Mesendoderm (in vitro differentiated cells): ENCODE measurements at regions not wholly inside any gene's neighbourhood (a gene's known extent, or its start where the extent isn't known, plus 50 kb on each side); places are given as distances from the start of the nearest gene placed in this dataset.
"Not testable (repeated sequence)": the region's sequence is repeated elsewhere in the genome, so short reads cannot be mapped to it uniquely, and the experiment has no call there.

ENCODE experiments used
- DNase-seq: peaks from one replicate; pipeline ENCODE4 v3.0.0; 2013
- H2AK5ac ChIP-seq: 2 replicates; pipeline ENCODE4 v1.6.1; 2013; ENCODE audit warnings: low read length, inconsistent platforms
- H2BK120ac ChIP-seq: 2 replicates; pipeline ENCODE4 v1.6.1; 2013; ENCODE audit warnings: low read depth, mild to moderate bottlenecking, low read length, moderate library complexity, mixed read lengths
- H2BK15ac ChIP-seq: replicated peaks from 2 replicates; pipeline ENCODE4 v1.6.1; 2013; ENCODE audit warnings: low read depth, mild to moderate bottlenecking, moderate library complexity
- H2BK5ac ChIP-seq: 2 replicates; pipeline ENCODE4 v1.6.1; 2013; ENCODE audit warnings: low read length, inconsistent platforms
- H3K18ac ChIP-seq: 2 replicates; pipeline ENCODE4 v1.6.1; 2013; ENCODE audit warnings: mild to moderate bottlenecking, low read length, mixed read lengths
- H3K23ac ChIP-seq: one replicate; pipeline ENCODE4 v1.6.1; 2013; ENCODE audit warnings: low read length
- H3K27ac ChIP-seq: 2 replicates; pipeline ENCODE4 v1.5.1; 2013; ENCODE audit warnings: low read depth, mild to moderate bottlenecking, inconsistent platforms, low read length, moderate library complexity
- H3K27me3 ChIP-seq: 2 replicates; pipeline ENCODE4 v1.6.1; 2013; ENCODE audit warnings: low read length, control low read depth, mild to moderate bottlenecking, inconsistent platforms; ENCODE audit not compliant: insufficient read depth, poor library complexity
- H3K36me3 ChIP-seq: 2 replicates; pipeline ENCODE4 v1.6.1; 2013; ENCODE audit warnings: low read length, inconsistent platforms; ENCODE audit not compliant: control insufficient read depth, insufficient read depth
- H3K4ac ChIP-seq: one replicate; pipeline ENCODE4 v1.6.1; 2013; ENCODE audit warnings: low read depth, mild to moderate bottlenecking, low read length, moderate library complexity
- H3K4me1 ChIP-seq: 2 replicates; pipeline ENCODE4 v1.6.1; 2013; ENCODE audit warnings: low read depth, low read length, inconsistent platforms; ENCODE audit not compliant: control insufficient read depth
- H3K4me2 ChIP-seq: 2 replicates; pipeline ENCODE4 v1.6.1; 2013; ENCODE audit warnings: low read length
- H3K4me3 ChIP-seq: 2 replicates; pipeline ENCODE4 v1.5.1; 2013; ENCODE audit warnings: mild to moderate bottlenecking, low read length
- H3K56ac ChIP-seq: one replicate; pipeline ENCODE4 v1.6.1; 2013; ENCODE audit warnings: low read length
- H3K79me1 ChIP-seq: 2 replicates; pipeline ENCODE4 v1.6.1; 2013; ENCODE audit warnings: low read length, inconsistent platforms
- H3K79me2 ChIP-seq: 2 replicates; pipeline ENCODE4 v1.6.1; 2013; ENCODE audit warnings: mild to moderate bottlenecking, low read length; ENCODE audit not compliant: control insufficient read depth, insufficient read depth
- H3K9ac ChIP-seq: 2 replicates; pipeline ENCODE4 v1.6.1; 2013; ENCODE audit warnings: low read length, inconsistent platforms
- H4K5ac ChIP-seq: one replicate; pipeline ENCODE4 v1.6.1; 2013; ENCODE audit warnings: low read length
- H4K8ac ChIP-seq: one replicate; pipeline ENCODE4 v1.6.1; 2013; ENCODE audit warnings: low read depth, mild to moderate bottlenecking, control low read depth, low read length, moderate library complexity
- WGBS: extraction: QIAGEN DNeasy Blood & Tissue Kit; methylation state at CpG from one replicate; pipeline ENCODE4 v1.1.7; 2013; ENCODE audit warnings: low lambda C conversion rate, missing lambda C conversion rate; ENCODE audit not compliant: insufficient coverage; ENCODE audit errors: extremely low coverage; 5-methylcytosine and 5-hydroxymethylcytosine counted together

DNA sequence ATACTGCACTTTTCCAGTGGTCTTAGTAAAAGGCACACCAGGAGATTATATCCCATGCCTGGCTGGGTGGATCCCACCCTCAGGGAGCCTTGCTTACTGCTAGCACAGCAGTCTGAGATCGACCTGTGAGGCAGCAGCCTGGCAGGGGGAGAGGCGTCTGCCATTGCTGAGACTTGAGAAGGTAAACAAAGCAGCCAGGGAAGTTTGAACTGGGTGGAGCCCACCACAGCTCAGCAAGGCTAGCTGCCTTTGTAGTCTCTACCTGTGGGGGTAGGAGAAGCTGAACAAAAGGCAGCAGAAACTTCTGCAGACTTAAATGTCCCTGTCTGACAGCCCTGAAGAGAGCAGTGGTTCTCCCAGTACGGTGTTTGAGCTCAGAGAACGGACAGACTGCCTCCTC lies 219.3 kb upstream of the GNAI1 start:
- H2BK15ac ChIP-seq, H3K4me1 ChIP-seq, DNase-seq, H3K4ac ChIP-seq, H3K27me3 ChIP-seq, H3K36me3 ChIP-seq, H2AK5ac ChIP-seq, H3K27ac ChIP-seq, H4K5ac ChIP-seq, H3K4me3 ChIP-seq, H3K56ac ChIP-seq, H3K9ac ChIP-seq, H3K23ac ChIP-seq, H3K18ac ChIP-seq, H2BK120ac ChIP-seq, H3K79me2 ChIP-seq, H2BK5ac ChIP-seq, H4K8ac ChIP-seq, H3K4me2 ChIP-seq, H3K79me1 ChIP-seq: not testable (repeated sequence)
- no CpG with 5 or more reads among the region's 4 CpGs for whole genome bisulfite sequencing

DNA sequence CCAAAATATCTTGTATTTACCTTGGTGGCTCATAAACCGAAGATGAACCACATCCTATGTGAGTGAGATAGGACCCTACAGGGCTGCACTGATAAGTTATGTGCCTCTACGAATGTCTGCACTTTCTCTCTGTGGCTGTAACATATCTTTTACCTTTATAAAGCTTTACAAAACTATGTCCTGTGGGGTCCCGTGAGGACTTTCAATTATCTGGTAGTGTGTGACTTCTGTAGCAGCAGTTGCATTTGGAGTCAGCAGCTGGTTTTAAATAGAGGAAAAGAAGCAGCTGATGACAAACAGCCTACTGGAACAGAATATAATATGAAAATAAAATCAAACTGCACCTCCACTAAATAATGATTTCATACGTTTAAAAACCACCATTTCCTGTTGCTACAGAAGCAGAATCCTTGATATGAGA lies 222.4 kb upstream of the GNAI1 start:
- no peaks in the 10 kb centered on the region for H3K79me1 ChIP-seq
- no peak overlapping the region for H4K5ac ChIP-seq
- H3K18ac ChIP-seq: no peak overlapping the region
- H3K4ac ChIP-seq: no peak overlapping the region
- H2BK15ac ChIP-seq: no peak overlapping the region
- H3K56ac ChIP-seq: no peak overlapping the region
- H4K8ac ChIP-seq: no peak overlapping the region
- H3K4me1 ChIP-seq: no peaks in the 10 kb centered on the region
- no peak overlapping the region for H3K23ac ChIP-seq
- WGBS: no CpG with 5 or more reads among the region's 4 CpGs
- H2AK5ac ChIP-seq: no peak overlapping the region
- no peak overlapping the region for H2BK5ac ChIP-seq
- no peak overlapping the region for H3K4me3 ChIP-seq
- no peaks in the 10 kb centered on the region for H3K27me3 ChIP-seq
- H3K4me2 ChIP-seq: no peak overlapping the region
- H3K9ac ChIP-seq: no peak overlapping the region
- no peak for DNase-seq
- H3K36me3 ChIP-seq: no peaks in the 10 kb centered on the region
- H3K27ac ChIP-seq: no peak overlapping the region
- no peak overlapping the region for H2BK120ac ChIP-seq
- H3K79me2 ChIP-seq: no peaks in the 10 kb centered on the region

DNA sequence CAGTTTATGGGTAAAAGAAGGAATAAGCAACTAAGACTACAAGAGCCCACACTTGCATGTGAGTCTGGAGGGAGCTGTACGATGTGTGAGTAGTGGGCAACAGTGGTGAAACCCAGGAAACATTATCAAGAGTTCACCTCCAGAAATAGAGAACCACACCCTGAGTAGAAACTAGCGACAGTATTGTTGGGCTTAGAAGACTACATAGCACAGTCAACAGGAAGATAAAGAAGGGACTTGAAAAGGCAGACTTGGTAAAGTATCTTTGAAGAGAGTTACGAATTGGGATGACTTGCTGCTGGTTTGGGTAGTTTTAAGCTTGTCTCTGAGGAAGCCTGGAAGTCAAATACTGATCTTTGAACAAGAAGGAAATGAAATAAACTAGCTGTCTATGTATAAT lies 223.2 kb upstream of the GNAI1 start:
- H3K79me1 ChIP-seq: no peaks in the 10 kb centered on the region
- H4K5ac ChIP-seq: no peak overlapping the region
- H2AK5ac ChIP-seq: no peak overlapping the region
- no peak overlapping the region for H3K4me2 ChIP-seq
- H3K9ac ChIP-seq: no peak overlapping the region
- WGBS: no CpG with 5 or more reads among the region's 3 CpGs
- no peaks in the 10 kb centered on the region for H3K36me3 ChIP-seq
- no peak overlapping the region for H3K27ac ChIP-seq
- no peaks in the 10 kb centered on the region for H3K27me3 ChIP-seq
- H3K4me1 ChIP-seq: no peaks in the 10 kb centered on the region
- H4K8ac ChIP-seq: no peak overlapping the region
- no peak overlapping the region for H3K23ac ChIP-seq
- H3K79me2 ChIP-seq: no peaks in the 10 kb centered on the region
- H2BK120ac ChIP-seq: no peak overlapping the region
- no peak for DNase-seq
- no peak overlapping the region for H3K56ac ChIP-seq
- no peak overlapping the region for H2BK15ac ChIP-seq
- H3K4me3 ChIP-seq: no peak overlapping the region
- H3K18ac ChIP-seq: no peak overlapping the region
- H2BK5ac ChIP-seq: no peak overlapping the region
- no peak overlapping the region for H3K4ac ChIP-seq

DNA sequence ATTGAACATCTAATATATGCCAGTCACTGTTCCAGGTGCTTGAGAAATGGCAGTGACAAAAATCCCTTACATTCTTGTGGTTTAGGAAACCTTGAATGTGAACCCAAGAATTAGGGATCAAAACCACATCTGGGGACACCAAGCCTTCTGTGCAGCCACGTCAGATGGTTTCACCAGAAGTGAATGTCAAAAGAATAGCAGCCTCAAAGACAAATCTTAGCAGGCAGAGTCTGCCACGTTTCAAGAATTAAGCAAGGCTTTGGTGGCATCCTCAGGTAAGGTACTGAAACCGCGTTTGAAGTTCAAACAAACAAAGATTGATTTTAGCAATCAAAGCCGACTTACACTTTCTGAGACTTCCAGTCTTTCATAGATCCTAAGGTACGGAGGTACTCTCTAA lies 225.5 kb upstream of the GNAI1 start:
- no peaks in the 10 kb centered on the region for H3K4me1 ChIP-seq
- H3K18ac ChIP-seq: no peak overlapping the region
- H3K36me3 ChIP-seq: no peaks in the 10 kb centered on the region
- H2BK5ac ChIP-seq: no peak overlapping the region
- no peak overlapping the region for H2BK15ac ChIP-seq
- no peak overlapping the region for H3K4me3 ChIP-seq
- no peak overlapping the region for H3K27ac ChIP-seq
- H3K9ac ChIP-seq: no peak overlapping the region
- H2AK5ac ChIP-seq: no peak overlapping the region
- H3K79me2 ChIP-seq: no peaks in the 10 kb centered on the region
- H3K79me1 ChIP-seq: no peaks in the 10 kb centered on the region
- no peak overlapping the region for H3K23ac ChIP-seq
- H3K4me2 ChIP-seq: no peak overlapping the region
- no CpG with 5 or more reads among the region's 6 CpGs for WGBS
- H4K8ac ChIP-seq: no peak overlapping the region
- H3K56ac ChIP-seq: no peak overlapping the region
- H3K27me3 ChIP-seq: no peaks in the 10 kb centered on the region
- DNase-seq: no peak
- H2BK120ac ChIP-seq: no peak overlapping the region
- no peak overlapping the region for H4K5ac ChIP-seq
- no peak overlapping the region for H3K4ac ChIP-seq

DNA sequence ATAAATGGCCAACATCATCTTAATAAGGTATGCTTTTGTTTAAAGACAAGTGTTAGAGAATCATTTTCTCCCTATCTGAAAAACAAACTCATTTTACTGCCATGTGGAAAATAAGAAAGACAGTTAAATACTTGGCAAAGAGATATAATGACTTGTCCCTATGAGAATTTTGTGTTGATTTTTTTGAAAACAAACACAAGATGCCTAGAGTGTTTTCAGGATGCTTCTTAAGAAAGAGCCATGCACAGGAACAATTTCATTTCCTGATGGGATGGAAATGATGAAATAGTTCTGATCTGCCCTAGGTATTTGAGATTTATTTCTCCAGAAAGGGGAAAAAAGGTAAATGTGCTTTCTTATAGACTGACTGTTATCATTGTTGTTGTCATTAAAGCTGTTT lies 237.5 kb upstream of the GNAI1 start:
- Histone ChIP-seq H3K27me3 (no peaks in the 10 kb centered on the region), H3K18ac (no peak overlapping the region), H3K4me2 (no peak overlapping the region), H2BK5ac (no peak overlapping the region), H2AK5ac (no peak overlapping the region), H3K36me3 (no peaks in the 10 kb centered on the region), H3K27ac (no peak overlapping the region), H3K9ac (no peak overlapping the region), H2BK120ac (no peak overlapping the region), H2BK15ac (no peak overlapping the region), H3K4me3 (no peak overlapping the region), H3K4ac (no peak overlapping the region), H4K5ac (no peak overlapping the region), H4K8ac (no peak overlapping the region), H3K79me1 (no peaks in the 10 kb centered on the region), H3K4me1 (no peaks in the 10 kb centered on the region), H3K79me2 (no peaks in the 10 kb centered on the region), H3K56ac (no peak overlapping the region), H3K23ac (no peak overlapping the region)
- no peak for DNase-seq

DNA sequence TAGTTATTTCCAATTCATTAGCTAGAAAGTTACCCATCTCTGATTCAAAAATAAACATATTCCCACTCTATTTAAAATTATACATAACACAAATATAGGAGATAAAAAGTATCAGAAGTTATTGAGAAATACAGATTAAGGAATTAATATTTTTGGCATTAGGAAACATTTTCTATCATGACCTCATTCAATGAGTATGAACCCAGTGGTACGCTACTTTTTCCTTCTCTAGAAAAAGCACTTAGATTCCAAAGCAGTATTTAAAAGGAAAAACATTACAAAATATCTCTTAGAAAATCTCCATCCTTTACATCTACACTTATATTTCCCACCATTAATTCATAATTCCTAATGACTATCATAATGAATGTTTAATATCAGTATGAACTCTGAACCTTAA lies 240.6 kb upstream of the GNAI1 start:
- Histone ChIP-seq H3K4me2 (no peak overlapping the region), H3K27me3 (no peaks in the 10 kb centered on the region), H3K4me1 (no peaks in the 10 kb centered on the region), H3K18ac (no peak overlapping the region), H3K23ac (no peak overlapping the region), H3K4me3 (no peak overlapping the region), H2BK15ac (no peak overlapping the region), H3K4ac (no peak overlapping the region), H3K79me1 (no peaks in the 10 kb centered on the region), H4K5ac (no peak overlapping the region), H3K9ac (no peak overlapping the region), H3K27ac (no peak overlapping the region), H3K56ac (no peak overlapping the region), H3K79me2 (no peaks in the 10 kb centered on the region), H2AK5ac (no peak overlapping the region), H3K36me3 (no peaks in the 10 kb centered on the region), H2BK5ac (no peak overlapping the region), H4K8ac (no peak overlapping the region), H2BK120ac (no peak overlapping the region)
- no CpG with 5 or more reads among the region's 1 CpG for WGBS
- no peak for DNase-seq
